ENCODE measurements at regions not wholly inside any gene's neighbourhood (a gene's known extent, or its start where the extent isn't known, plus 50 kb on each side); places are given as distances from the start of the nearest gene placed in this dataset.
A peak's percentile ranks its signal among the peaks of the same experiment; 100 is the strongest.

GRCh38 chr15:101124731-101125451 is 127.0 kb downstream of the CHSY1 start:
- DNase-seq, result no peak

GRCh38 chr15:101123222-101123910 is 128.5 kb downstream of the CHSY1 start:
- no peak for DNase-seq

- no peak for DNase-seq
Observed at GRCh38 chr15:101122806-101123205, 129.0 kb downstream of the CHSY1 start.

- no peak for DNase-seq
Observed at GRCh38 chr15:101122266-101122665, 129.6 kb downstream of the CHSY1 start.

GRCh38 chr15:101121511-101122090 is 130.2 kb downstream of the CHSY1 start:
- peak; percentile 53 for DNase-seq

- no peak for DNase-seq
Observed at GRCh38 chr15:101120987-101121386, 130.9 kb downstream of the CHSY1 start.

GRCh38 chr15:101120473-101120872 is 131.4 kb downstream of the CHSY1 start:
- no peak for DNase-seq

Data from RPMI8226 (cell line).